ENCODE measurements at regions not wholly inside any gene's neighbourhood (a gene's known extent, or its start where the extent isn't known, plus 50 kb on each side); places are given as distances from the start of the nearest gene placed in this dataset.

- DNase-seq = no peak
Observed at GRCh38 chr4:71288875-71289274, 49.9 kb upstream of the SLC4A4 start.

Data from activated CD4-positive, CD25-positive, alpha-beta regulatory T cell (primary cell).